Femur (tissue), 1 donor: ENCODE measurements at regions not wholly inside any gene's neighbourhood (a gene's known extent, or its start where the extent isn't known, plus 50 kb on each side); places are given as distances from the start of the nearest gene placed in this dataset.
"Not testable (repeated sequence)": the region's sequence is repeated elsewhere in the genome, so short reads cannot be mapped to it uniquely, and the experiment has no call there.

ENCODE experiments used
- DNase-seq: peaks from one replicate; pipeline ENCODE4 v3.0.0-alpha.2; 2017

- DNase-seq: no peak
Measured at GRCh38 chr2:13252615-13253014, 535.9 kb downstream of the TRIB2 start.

- DNase-seq: no peak
Measured at GRCh38 chr2:13255485-13255884, 538.7 kb downstream of the TRIB2 start.

GRCh38 chr2:13260402-13260801 is 543.7 kb downstream of the TRIB2 start:
- no peak for DNase-seq

DNA sequence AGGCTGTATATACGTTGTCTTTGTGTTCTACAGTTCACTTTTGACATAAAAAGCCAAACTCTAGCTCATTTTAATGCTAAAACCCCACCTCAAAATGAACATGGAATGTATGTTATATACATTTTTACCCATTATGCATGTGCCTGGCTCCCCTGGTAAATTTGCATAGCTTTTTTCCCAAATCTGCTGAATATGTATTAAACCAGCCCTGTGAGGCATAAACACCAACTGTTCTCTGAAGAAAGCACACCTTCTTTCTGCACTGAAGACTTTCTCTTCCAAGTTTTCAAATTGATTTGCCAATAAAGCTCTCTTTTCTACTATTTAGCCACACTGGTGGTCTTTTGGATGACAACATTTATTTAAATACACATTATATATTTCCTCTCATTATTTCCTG is 549.4 kb downstream of the TRIB2 start:
- DNase-seq: no peak

DNA sequence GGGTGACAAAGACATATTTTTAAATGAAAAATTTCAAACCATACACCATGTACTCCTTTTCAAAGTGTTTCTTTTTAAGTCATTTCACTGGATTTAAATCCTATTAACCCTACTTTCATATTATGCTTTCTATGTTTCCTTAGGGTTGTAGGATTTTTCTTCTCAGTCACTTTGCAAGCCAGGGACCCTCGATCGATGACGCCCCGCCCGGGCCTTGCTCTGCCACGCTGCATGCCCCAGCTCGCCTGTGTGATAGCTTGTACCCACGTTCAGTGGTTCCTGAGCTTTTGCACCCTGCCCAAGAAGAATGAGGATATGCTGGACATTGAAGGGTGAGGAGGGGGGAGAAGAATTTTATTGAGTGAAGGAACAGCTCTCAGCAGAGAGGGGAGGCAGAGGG is 568.0 kb downstream of the TRIB2 start:
- no peak for DNase-seq

DNA sequence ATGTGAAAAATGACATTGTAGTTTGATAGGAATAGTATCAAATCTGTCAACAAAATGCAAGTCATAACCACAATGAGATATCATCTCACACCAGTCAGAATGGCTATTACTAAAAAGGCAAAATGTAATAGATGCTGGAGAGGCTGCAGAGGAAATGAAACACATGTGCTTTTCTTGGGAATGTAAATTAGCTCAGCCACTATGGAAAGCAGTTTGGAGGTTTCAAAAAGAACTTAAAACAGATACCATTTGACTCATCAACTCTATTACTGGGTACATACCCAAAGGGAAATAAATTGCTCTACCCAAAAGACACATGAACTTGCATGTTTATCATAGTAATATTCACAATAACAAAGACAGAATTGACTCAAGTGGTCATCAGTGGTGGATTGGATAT is 572.6 kb downstream of the TRIB2 start:
- no peak for DNase-seq

DNA sequence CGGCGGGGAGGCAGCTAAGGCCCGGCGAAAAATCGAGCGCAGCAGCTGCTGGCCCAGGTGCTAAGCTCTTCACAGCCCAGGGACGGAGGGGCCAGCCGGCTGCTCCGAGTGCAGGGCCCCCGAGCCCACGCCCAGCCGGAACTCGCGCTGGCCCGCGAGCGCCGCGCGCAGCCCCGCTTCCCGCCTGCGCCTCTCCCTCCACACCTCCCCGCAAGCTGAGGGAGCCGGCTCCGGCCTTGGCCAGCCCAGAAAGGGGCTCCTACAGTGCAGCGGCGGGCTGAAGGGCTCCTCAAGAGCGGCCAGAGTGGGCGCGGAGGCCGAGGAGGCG is 591.7 kb downstream of the TRIB2 start:
- DNase-seq: not testable (repeated sequence)

DNA sequence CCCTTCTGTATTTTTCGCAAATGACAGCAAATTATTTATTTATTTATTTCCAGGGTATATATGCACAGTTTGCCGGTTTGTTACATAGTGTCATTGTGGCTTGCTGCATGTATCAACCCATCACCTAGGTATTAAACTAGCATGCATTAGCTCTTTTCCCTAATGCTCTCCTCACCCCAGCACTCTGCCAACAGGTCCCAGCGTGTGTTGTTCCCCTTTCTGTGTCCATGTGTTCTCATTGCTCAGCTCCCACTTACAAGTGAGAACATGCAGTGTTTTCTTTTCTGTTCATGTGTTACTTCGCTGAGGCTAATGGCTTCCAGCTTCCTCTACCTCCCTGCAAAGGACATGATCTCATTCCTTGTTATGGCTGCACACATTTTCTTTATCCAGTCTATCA is 592.3 kb downstream of the TRIB2 start:
- DNase-seq: no peak

GRCh38 chr2:13332060-13332459 is 615.3 kb downstream of the TRIB2 start:
- DNase-seq: no peak

GRCh38 chr2:13334071-13334470 is 617.3 kb downstream of the TRIB2 start:
- DNase-seq: not testable (repeated sequence)

DNA sequence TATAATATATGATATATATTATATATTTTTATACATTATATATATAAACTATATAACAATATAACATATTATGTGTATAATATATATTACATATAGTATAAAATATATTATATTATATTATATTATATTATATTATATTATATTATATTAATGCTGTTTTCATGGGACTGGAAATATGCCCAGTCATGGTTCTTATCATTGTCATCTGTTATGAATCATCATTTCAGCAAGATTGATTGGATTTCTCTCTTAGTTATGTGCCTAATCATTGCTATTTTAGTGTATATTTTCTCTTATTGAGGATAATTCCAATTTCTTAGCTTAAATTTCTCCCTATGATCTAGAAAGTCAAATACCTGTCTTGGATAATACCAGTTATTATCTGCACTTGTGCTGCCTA is 617.8 kb downstream of the TRIB2 start:
- no peak for DNase-seq

DNA sequence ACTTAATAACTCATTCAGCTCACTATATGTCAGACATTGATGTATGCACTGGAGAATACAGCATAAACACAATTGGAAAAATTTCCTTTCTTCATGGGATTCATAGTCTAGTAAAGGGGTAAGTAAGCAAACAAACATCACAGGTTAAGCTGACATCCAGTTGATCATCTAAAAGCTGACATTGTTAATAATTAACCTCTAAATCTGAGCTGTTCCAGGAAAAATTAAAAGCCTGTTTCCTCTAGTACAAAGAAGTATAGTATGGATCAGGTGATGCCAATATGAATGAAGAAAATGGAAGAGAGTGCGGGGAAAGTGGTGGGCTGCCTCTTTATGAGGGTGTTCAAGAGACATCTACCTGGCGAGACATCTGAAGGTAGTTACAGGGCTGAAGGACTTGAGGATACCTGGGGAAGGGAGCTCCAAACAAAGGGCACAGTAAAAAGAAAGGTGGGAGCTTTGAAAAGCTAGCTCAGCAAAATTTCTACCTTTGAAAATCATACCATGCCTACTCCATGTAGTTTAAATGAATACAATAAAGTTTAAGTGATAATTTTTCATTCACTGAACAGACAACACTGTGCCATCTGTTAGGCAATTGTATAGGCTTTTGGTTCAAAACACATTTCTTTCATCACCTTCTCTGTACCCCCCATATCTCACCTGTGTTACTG is 619.3 kb downstream of the TRIB2 start:
- DNase-seq: no peak

DNA sequence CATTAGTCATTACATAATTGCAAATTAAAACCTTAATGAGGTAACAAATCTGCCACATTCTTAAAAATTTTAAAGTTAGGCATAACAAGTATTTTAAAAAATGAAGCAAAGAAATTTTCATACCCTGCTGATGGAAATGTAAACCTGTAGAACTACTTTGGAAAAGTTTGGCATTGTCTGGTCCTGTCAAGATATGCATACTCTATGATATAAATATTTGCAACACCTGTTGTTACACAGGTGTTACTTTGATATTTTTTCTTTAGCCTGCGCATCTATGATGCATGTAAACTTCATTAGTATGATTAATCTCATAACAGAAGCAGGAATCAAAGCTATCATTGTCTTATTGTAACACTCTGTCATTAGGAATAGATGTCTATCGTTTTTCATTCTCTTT is 634.3 kb downstream of the TRIB2 start:
- DNase-seq: no peak

DNA sequence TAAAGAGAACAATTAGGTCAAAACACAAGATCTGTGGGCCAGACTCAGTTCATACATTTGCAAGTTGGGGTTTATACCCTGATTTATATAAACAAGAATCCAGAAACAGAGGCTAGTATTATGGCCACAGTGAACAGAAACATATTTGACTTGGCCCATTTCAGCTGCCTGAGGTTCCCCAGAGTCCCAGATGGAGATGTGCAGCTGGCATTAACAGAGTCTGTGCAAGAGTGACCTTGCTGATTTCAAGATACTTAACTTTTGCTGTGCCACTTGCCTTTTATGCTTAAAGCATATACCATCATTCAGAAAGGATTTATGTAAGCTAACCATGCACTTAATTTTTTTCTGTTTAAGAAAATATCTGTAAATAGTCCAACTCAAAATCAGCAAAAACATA is 636.3 kb downstream of the TRIB2 start:
- DNase-seq: no peak

GRCh38 chr2:13354031-13354430 is 637.3 kb downstream of the TRIB2 start:
- DNase-seq: no peak

- not testable (repeated sequence) for DNase-seq
Measured at GRCh38 chr2:13381928-13382327, 665.2 kb downstream of the TRIB2 start.

DNA sequence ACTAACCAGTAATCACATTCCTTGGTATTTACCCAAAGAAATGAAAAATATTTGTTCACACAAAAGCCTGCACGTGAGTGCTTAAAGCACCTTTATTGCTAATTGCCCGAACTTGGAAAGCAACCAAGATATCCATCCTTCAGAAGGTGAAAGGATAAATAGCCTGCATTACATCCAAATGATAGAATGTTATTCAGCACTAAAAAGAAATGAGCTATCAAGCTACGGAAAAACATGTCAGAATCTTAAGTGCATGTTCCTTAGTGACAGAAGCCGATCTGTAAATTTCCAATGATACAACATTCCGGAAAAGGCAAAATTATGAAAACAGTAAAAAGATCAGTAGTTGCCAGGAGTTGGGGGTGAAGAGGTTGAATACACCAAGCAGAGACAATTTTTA is 672.4 kb downstream of the TRIB2 start:
- DNase-seq: not testable (repeated sequence)

- DNase-seq: no peak
Measured at GRCh38 chr2:13390676-13391075, 673.9 kb downstream of the TRIB2 start.

DNA sequence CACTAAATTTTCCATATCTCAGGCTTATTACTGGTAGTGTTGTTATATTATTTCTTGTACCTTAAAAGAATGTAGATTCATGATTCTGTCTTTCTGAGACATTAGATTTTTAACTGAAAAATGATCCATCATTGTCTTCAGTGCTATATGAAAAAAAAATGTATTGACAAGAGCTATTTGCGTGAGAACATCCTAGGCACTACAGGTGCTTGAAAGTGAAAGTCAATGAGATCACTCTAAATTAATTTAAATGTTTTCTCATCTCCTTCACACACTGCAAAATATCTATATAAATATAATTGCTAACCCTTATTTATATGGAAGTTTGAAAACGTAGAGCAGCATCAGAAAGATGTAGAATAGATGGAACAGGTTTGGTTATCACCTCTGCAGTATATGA is 684.6 kb downstream of the TRIB2 start:
- DNase-seq: no peak

DNA sequence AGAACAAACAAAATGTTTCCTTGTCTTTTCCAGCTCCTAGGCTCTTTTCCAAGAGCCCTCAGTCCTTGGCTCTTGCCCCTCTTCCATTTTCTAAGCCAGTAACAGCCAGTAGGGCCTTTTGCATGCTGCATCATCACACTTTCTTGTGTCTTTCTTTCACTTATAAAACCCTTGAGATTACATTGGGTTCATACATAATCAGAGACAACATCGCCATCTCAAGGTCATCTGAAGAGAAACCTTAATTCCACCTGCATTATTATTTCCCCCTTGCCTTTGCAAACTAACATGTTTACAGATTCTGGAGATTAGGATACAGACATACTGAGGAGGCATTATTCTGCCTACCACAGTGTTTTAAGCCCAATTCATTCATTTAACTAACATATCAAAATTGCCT is 697.3 kb downstream of the TRIB2 start:
- no peak for DNase-seq

GRCh38 chr2:13414897-13415296 is 698.2 kb downstream of the TRIB2 start:
- DNase-seq: no peak

- no peak for DNase-seq
Measured at GRCh38 chr2:13433954-13434353, 717.2 kb downstream of the TRIB2 start.

GRCh38 chr2:13443554-13444261 is 727.0 kb downstream of the TRIB2 start:
- not testable (repeated sequence) for DNase-seq

GRCh38 chr2:13462464-13462863 is 745.7 kb downstream of the TRIB2 start:
- DNase-seq: no peak

- DNase-seq: no peak
Measured at GRCh38 chr2:13466076-13466475, 749.3 kb downstream of the TRIB2 start.
